Putamen (tissue), 1 donor: ENCODE measurements at regions not wholly inside any gene's neighbourhood (a gene's known extent, or its start where the extent isn't known, plus 50 kb on each side); places are given as distances from the start of the nearest gene placed in this dataset.
"Not testable (repeated sequence)": the region's sequence is repeated elsewhere in the genome, so short reads cannot be mapped to it uniquely, and the experiment has no call there.

Experiments
- DNase-seq: peaks from one replicate; pipeline ENCODE4 v3.0.0-alpha.2; 2016; ENCODE audit warnings: low spot score

DNA sequence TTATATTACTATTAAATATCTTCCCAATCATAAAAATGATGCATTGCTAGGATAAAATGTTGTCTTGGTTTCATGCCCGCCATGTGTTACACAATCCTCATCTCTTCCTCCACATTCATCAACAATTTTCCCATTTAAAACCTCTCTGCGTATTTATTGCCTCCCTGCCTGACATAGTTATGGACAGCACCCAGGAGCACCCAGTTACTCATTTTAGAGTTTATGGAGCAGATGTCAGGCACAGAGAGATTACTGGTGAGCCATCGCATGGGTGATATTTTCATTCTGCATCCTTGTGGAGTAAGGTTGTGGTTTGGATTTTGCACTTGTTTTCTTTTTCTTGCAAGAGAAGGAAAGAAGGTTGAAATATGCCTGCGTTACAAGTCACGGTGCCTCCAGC lies 116.7 kb upstream of the NPAS2 start:
- no peak for DNase-seq

DNA sequence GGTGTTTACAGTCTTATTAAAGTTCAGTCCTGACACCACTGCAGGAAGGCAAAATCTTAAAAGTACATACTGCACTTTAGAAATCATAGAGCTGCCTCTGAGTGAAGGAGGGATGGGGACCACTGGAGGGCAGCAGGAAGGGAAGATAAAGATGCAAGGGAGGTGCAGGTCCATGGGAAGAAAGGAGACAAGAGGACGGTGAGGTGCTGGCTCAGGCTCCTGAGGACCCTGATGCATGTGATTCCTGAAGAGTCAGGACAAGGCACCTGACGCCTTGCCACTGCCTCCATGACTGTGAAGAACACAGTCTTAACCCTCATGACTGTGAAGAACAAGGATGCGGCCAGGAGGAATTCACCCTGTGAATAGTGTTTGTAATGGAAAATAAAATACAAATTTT lies 116.2 kb upstream of the NPAS2 start:
- no peak for DNase-seq

DNA sequence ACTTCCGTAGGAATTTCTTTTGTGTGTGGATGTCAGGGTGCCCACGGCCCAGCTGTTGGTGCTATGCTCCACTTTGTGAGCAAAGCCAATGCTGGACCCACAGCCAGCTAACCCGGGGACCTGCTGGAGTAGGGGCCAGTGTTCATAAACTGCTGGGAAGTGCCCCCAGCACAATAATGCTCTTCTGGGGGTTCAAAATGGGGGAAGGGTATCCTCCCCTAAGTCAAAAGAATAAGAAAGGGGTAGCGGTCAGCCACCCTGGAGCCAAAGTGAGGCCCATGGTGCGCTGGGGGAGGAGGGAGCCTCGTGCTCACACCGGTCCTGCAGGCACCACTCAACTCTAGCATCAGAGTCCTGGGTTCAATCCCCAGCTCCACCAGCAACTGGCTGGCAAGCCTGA lies 115.8 kb upstream of the NPAS2 start:
- DNase-seq: no peak

DNA sequence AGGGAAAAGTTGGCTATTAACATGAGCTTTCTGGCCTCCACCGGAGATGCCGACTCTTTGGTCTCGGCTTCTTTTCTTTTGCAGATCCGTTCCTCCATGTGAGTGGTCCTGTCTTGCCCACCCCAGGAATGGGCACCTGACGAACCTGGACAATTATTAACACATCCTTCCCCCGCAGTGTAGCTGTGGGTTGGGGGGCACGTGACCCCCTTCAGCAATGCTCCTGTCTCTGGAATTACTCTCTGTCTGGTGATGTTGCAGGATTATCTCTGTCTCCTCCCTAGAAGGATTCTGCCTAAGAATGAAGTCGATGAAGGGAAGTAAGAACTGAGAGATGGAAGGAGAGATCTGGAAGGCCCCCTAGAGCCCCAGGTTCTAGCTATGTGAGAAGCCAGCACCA lies 115.2 kb upstream of the NPAS2 start:
- no peak for DNase-seq

DNA sequence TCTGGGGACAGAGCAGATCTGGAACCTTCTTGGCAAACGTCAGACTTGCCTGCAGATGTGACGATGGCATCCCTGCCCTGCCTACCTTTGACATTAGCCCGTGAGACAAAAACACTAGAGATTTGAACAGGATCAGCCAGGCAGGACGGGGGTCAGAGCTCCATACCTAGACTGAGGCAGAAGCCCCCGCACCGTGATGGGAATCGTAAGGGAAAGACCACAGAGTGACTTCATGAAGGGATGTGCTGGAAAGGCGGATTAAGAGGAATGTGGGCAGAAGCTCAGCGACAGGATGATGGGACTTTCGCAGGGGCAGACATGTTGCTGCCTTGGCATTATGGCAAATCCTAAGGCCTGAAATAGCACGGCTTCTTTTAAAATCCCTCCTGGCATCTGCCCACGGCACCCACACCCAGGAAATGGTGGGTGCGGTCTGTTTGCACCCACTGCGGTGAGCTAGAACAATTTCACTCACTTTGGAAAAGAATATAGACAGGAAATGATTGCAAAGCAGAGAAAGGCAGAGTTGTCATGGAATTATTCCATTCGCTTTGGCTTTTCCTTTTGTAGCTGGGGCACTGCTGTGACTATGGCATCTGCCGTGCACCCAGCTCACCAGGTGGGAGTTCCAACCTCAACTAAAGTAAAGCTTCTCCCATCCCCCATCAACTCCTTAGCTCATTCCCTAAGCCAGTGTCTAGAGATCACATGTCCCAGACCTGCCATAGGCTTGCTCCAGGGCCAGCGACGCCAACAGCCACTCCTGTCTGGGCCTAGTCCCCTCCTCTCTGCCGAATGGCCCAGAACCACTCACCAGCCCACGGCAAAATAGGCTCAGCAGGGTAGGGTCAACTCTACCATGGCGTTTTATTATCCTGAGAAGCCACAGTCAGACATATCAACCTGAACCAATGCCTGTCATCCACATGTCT lies 112.7 kb upstream of the NPAS2 start:
- peak; percentile 76 for DNase-seq

DNA sequence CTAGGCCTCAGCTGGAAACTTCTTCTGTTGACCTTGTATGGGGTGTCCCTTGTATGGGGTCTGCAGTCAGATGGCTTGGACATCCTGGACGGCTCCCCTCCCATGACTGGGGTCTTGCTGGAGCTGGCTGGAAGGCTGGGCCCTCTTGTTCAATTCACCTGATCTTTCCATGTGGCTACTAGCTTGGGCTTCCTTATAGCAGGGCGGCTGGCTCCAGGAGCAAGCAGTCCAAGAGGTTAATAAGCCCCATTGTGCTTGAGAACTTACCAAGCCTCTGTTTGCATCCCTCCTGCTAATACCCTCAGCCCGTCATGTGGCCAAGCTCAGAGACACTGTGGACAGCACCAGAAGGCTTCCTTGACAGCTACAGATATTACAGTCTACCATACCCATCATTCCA lies 111.6 kb upstream of the NPAS2 start:
- DNase-seq: no peak

DNA sequence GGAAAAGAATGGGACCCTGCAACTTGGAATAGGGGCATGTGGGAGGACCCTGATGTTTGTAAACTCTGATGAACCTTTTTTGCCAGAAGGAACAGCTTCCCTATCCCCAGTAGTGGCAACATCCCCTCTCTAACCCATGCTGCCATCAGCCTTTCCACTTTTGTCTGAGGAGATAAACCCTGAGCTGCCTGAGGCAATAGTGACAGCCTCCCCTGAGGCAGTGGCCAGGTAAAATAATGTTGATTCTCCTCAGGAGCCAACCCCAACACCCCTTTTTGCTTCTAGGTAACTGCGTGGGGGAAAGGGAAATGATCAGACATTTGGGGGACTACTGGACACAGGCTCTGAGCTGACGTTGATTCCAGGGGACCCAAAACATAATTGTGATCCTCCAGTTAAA lies 106.8 kb upstream of the NPAS2 start:
- no peak for DNase-seq

DNA sequence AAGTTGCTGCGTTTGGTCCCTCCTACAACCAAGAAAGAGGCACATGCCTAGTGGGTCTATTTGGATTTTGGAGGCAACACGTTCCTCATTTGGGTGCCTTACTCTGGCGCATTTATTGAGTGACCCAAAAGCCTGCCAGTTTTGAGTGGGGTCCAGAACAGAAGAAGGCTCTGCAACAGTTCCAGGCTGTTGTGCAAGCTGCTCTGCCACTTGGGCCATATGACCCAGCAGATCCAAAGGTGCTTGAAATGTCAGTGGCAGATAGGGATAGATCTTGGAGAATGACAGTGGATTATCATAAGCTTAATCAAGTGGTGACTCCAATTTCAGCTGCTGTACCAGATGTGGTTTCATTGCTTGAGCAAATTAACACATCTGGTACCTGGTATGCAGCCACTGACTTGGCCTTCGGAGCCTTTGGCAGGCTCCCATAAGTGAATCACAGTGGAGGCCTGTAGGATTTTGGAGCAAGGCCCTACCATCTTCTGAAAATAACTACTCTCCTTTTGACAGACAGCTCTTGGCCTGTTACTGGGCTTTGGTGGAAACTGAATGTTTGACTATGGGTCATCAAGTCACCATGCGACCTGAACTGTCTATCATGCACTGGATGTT lies 105.4 kb upstream of the NPAS2 start:
- not testable (repeated sequence) for DNase-seq

DNA sequence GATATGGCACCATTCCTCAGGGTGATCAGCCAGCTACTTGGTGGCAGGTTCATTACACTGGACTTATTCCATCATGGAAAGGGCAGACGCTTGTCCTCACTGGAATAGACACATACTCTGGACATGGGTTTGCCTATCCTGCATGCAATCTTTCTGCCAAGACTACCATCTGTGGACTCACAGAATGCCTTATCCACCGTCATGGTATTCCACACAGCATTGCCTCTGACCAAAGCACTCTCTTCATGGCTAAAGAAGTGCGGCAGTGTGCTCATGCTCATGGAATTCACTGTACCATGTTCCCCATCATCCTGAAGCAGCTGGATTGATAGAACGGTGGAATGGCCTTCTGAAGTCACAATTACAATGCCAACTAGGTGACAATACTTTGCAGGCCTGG lies 104.1 kb upstream of the NPAS2 start:
- not testable (repeated sequence) for DNase-seq

DNA sequence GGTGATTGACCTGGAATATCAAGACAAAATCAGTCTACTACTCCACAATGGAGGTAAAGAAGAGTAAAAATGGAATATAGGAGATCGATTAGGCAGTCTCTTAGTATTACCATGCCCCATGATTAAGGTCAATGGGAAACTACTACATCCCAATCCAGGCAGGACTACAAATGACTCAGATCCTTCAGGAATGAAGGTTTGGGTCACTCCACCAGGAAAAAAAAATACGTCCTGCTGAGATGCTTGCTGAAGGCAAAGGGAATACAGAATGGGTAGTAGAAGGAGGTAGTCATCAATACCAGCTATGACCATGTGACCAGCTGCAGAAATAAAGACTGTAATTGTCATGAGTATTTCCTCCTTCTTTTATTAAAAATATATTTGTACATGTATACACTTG lies 103.4 kb upstream of the NPAS2 start:
- DNase-seq: no peak

DNA sequence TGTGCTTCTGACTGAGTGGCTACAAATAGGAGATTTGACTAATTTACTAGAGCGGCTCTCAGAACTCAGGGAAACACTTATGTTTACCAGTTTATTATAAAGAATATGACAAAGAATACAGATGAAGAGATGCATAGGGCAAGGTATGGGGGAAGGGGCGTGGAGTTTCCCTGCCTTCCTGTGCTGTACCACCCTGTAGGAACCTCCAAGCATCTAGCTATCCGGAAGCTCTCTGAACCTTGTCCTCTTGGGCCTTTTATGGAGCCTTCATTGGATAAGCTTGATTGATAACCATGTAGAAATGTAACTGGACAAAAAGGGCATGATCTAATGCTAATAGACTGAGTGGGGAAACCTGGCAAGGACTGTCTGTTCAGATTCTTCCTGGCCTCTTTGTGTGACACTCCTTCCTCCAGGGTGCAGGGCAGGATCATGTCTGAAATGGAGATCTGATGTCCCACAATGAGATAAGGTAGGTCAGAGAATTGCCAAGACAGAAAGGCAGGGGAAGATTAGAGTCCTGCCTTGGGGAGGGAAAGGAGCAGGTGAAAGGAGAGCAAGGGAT lies 101.8 kb upstream of the NPAS2 start:
- no peak for DNase-seq

DNA sequence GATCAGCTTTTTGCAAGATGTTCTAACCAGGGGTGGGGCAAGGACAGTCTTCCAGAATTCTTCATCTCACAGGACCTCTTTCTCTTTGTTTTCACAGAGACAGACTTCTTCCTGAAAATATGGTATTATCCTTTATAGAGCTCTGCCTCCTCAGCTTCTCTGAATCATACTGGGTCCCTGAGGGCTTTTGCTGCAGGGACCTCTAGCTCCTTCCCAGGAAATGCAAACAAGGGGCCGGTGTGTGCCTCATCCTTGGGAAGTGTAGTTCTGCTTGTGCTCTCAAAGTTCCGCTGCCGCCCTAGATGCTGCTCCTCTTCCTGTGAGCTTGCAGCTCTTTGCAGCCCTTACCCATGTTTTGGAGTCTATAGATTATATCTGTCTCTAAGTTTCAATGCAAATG lies 99.5 kb upstream of the NPAS2 start:
- no peak for DNase-seq

DNA sequence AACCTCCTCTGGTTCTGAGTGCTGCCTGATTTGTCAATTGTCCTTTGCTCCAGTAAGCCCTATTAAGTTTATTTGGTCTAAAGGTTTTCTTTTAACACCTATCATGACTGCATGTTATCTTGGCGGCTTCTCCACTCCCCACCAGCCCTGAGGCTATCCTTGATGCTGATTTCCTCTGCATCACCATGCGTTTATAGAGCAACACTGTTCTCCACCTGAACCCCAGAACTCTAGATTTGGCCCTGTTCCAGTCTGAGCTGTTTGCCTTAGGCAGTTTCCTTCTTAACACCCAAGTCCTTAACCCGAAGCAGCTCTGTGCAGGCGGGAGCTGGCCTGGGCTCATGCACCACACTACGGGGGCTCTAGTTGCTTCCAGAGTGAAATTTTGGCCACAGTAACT lies 98.2 kb upstream of the NPAS2 start:
- no peak for DNase-seq

DNA sequence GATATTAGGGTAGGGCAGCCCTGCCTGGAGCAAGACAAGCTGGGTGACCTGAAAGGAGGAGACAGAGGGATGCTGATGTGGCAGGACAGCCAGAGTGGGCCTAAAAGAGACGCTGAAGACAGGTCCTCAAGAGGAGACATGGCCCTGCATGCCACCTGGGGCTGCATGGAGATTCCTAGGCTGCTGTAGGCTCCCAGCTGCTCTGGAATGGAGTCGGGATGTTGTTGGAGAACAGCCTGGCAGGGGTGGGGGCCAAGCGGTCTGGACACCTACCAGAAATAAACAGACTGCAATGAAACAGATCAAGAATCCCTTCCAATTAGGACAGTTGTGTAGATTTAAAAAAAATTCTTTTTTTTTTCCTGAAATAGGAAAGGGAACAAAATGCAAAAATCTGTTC lies 97.8 kb upstream of the NPAS2 start:
- DNase-seq: no peak

DNA sequence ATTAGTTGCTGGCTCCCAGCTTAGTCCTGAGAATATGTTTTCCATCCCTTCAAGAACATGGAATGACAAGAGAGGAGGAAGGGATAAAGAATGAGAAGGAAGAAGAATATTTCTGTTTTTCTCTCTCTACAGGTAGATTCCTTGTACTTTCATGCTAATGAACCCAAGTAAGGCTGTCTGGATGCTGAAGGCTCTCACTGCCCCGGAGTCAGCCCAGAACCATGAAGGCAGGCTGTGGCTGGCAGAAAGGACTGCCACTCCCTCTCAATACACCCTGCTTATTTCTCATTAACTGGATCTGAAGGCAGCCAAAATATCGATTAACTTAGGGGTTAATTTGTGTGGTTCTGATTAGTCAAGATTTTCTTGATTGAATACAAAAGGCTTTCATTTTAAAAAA lies 93.1 kb upstream of the NPAS2 start:
- no peak for DNase-seq

DNA sequence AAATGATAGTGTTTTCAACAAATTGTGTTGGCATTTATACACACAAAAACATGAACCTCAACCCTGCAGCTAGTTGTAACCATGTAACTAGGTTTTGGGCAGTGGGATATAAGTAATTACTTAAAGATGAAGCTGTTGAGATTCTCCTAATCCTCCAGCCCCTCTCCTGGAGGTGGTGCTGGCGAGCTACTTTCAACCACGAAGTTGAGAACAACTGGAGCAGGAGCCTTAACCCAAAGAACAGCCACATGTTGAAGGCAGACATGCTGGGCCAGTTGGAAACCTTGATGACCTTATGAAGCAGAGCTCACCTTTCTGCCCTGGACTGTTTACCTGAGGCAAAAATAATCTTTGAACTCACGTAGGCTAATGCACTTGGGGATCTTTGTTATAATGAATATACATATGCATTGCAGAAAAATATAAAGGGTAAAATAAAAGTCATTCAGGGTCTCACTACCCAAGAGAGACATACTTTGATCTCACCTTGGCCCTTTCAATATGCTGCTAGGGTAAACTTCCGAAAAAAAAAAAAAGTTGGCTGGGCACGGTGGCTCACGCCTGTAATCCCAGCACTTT lies 89.6 kb upstream of the NPAS2 start:
- no peak for DNase-seq

DNA sequence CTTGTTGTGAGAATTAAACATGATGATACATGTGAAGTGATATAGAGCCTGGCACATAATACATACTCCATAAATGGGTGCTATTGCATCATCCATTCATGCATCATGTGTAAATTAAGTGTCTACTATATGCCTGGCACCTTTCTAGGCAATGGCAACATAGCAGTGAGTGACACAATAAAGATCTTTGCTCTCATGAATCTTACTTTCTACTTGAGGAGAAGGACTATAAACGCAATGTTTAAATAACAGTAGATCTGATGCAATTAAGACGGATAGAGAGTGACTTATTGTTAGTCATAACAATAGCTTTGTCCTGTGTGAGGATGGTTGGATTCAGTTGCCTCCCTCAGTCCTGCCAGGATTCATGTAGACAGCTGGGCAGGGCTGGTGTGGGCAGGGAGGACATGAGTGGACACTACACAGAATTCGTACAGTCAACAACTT lies 88.4 kb upstream of the NPAS2 start:
- DNase-seq: no peak

DNA sequence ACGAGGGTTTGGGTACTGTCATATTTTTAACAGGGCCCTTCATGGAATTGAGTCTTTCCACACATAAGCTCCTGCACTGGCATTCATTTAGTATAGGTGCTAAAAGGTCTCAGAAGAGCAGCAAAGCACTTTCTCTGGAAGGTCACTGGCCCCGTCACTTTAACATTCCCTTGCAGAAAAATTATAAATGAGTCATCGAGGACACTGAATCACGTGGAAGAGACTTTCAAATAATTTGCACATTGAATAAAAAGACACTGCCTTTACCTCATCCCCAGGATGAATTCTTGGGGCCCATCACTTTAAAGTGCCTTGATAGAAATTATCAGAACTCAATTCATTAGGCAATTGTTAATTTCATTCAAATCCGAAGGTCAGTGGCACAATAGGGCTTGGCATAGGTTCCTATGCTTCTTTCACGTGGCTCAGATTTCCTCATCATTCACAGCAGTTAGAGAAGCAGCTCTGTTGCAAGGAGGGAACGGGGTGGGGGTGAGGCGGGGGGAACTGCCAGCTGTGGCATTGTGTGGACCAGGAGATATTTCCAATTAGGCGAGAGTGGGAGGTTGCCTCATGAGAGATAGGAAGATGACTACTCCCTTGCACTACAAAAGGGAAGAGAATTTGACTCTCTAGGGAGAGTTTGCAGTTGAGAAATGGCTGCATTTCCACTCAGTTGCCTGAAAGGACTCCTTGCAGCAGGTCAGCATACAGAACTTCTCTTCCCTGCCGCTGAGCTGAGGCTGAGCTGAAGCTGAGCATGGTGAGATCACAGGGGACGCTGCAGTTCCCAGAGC lies 86.3 kb upstream of the NPAS2 start:
- no peak for DNase-seq

DNA sequence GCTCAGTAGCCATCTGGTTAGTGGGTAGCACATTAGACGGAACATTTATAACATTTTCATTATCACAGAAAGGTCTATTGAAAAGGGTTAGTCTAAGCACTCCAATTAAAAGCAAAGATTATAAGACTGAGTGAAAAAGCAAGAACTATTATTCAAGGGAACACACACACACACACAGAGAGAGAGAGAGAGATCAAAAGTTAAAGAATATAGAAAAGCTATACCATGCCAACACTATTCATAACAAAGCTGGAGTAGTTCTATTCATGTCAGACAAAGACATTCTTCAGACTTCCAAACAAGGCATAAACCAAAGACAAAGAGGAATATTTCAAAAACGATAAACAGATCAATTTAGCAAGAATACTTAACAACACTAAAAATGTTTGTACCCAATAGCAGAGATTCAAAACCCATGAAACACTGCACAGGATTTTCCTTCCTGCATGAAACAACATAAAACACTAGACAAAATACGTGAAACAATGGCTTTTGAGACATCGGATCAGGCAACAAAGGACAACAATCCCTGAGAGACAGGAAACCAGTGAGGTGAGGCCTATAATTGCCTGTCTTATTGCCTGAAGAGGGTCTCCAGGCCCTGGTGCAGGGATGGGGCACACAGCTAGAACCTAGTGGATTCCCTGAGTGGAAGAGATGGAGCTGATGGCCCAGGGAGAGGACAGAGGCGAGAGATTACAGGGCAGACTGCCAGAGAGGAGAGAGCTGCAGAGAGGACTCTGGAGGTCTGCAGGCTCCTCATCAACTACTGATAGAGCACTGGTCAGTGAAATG lies 83.6 kb upstream of the NPAS2 start:
- DNase-seq: no peak

DNA sequence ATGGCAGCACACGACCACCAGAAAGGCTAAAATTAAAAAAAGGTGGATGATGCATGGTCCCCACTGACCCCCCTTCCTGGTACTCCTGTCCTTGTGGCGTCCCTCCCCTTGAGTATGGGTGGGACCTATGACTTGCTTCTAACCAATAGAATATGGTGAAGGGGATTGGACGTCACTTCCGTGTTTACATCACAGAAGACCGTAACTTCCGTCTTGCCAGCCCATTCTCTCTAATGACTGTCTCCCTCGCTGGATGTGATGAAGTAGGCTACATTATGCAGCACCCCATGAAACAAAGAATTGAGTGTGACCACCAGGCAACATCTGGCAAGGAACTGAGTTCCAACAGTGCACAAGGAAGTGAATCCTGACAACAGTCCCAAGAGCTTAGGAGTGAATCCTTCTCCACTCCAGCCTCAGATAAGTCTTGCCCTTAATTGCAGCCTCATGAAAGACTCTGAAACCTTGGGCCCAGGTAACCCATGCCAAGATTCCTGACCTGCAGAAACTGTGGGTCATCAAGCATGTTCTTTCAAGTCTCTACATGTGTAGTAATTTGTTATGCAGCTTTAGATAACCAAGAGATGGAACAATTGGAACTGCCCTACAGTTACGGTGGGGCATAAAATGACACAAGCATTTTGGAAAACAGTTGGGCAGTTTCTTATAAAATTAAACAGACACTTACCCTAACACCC lies 80.1 kb upstream of the NPAS2 start:
- DNase-seq: no peak

DNA sequence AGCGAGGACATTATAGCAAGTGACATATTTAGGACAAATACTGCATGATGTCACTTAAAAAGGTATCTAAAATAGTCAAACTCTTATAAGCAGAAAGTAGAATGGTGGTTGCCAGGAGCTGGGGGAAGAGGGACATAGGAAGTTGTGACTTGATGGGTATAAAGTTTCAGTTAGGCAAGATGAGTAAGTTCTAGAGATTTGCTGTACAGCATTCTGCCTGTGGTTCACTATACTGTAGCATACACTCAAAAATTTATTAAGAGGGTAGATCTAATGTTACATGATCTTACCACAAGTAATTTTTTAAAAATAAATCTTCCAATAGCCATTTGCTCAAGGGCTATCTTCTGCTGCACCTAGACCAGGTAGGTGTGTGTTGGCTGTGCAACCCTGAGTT lies 78.1 kb upstream of the NPAS2 start:
- no peak for DNase-seq
